H1 (cell line): ENCODE measurements at regions not wholly inside any gene's neighbourhood (a gene's known extent, or its start where the extent isn't known, plus 50 kb on each side); places are given as distances from the start of the nearest gene placed in this dataset.

Experiments used
- CTCF ChIA-PET: fragments of 300-600 bp; sonication (Branson Sonifier 250); formaldehyde crosslinking; loops from one replicate; lab custom pipeline; 2021; ENCODE audit not compliant: partially characterized antibody; lab: Charles Lee
- POLR2A ChIA-PET: fragments of 300-600 bp; sonication (Branson Sonifier 250); formaldehyde crosslinking; loops from one replicate; lab custom pipeline; 2021; ENCODE audit warnings: inconsistent platforms; ENCODE audit not compliant: partially characterized antibody; lab: Charles Lee
- DNase-seq, 2 experiments: peaks; one replicate each; pipeline versions ENCODE4 v3.0.0 to v3.0.0-alpha.2; 2010 to 2022; ENCODE audit warnings: low spot score in 2 of 2, low read depth in 1 of 2, mixed read lengths in 1 of 2
- FAIRE-seq: peaks from 2 replicates; lab custom pipeline; 2011; peaks lifted over from hg19 to GRCh38; lab: Jason Lieb, UNC
- H2AFZ ChIP-seq: 2 replicates; pipeline ENCODE4 v1.8.1; 2012; ENCODE audit warnings: low read length, inconsistent platforms
- H2AK5ac ChIP-seq: 2 replicates; pipeline ENCODE4 v1.6.1; 2013; ENCODE audit warnings: low read depth, low read length
- H2BK120ac ChIP-seq: replicated peaks from 2 replicates; pipeline ENCODE3; 2013; ENCODE audit warnings: low read depth, low read length, inconsistent platforms
- H2BK12ac ChIP-seq: 2 replicates; pipeline ENCODE4 v1.6.1; 2013; ENCODE audit warnings: low read depth, low read length
- H2BK15ac ChIP-seq: 2 replicates; pipeline ENCODE4 v1.6.1; 2013; ENCODE audit warnings: low read length
- H2BK20ac ChIP-seq: 2 replicates; pipeline ENCODE4 v1.6.1; 2013; ENCODE audit warnings: low read length
- H2BK5ac ChIP-seq: 2 replicates; pipeline ENCODE4 v1.6.1; 2013; ENCODE audit warnings: low read depth, low read length
- H3K14ac ChIP-seq: 2 replicates; pipeline ENCODE4 v1.6.1; 2013; ENCODE audit warnings: inconsistent platforms; ENCODE audit not compliant: insufficient read length
- H3K18ac ChIP-seq: 2 replicates; pipeline ENCODE4 v1.6.1; 2013; ENCODE audit warnings: low read length; ENCODE audit errors: extremely low read depth
- H3K23ac ChIP-seq: 2 replicates; pipeline ENCODE4 v1.6.1; 2013; ENCODE audit warnings: inconsistent platforms; ENCODE audit not compliant: insufficient read length
- H3K23me2 ChIP-seq: 2 replicates; pipeline ENCODE4 v1.6.1; 2013; ENCODE audit warnings: low read depth, low read length
- H3K27ac ChIP-seq: 2 replicates; pipeline ENCODE4 v1.6.1; 2011; ENCODE audit warnings: low read depth, low read length, inconsistent platforms
- H3K27me3 ChIP-seq, 4 experiments: replicated peaks in 1 of 4; 1 replicate in 1 of 4; 2 replicates in 3 of 4; pipeline versions ENCODE4 v1.6.1 to v1.8.1; 2011 to 2013; ENCODE audit warnings: low read length in 3 of 4, mild to moderate bottlenecking in 3 of 4, inconsistent platforms in 2 of 4, mixed read lengths in 2 of 4, moderate library complexity in 1 of 4; ENCODE audit not compliant: control insufficient read depth in 3 of 4, insufficient read depth in 3 of 4; ENCODE audit errors: extremely low read depth in 1 of 4
- H3K36me3 ChIP-seq, 4 experiments: 2 replicates each; pipeline versions ENCODE4 v1.6.1 to v1.8.1; 2011 to 2013; ENCODE audit warnings: mild to moderate bottlenecking in 4 of 4, low read length in 3 of 4, moderate library complexity in 2 of 4, control low read depth in 1 of 4, inconsistent platforms in 1 of 4; ENCODE audit not compliant: insufficient read depth in 4 of 4, control insufficient read depth in 2 of 4
- H3K4ac ChIP-seq: replicated peaks from 2 replicates; pipeline ENCODE3; 2013; ENCODE audit warnings: low read length, low read depth, mixed read lengths, inconsistent platforms; ENCODE audit not compliant: insufficient read length
- H3K4me1 ChIP-seq, 4 experiments: replicated peaks in 1 of 4; 1 replicate in 1 of 4; 2 replicates in 3 of 4; pipeline versions ENCODE4 v1.6.1 to v1.8.1; 2011 to 2013; ENCODE audit warnings: low read length in 3 of 4, inconsistent platforms in 2 of 4, mixed read lengths in 1 of 4; ENCODE audit not compliant: insufficient read depth in 4 of 4, control insufficient read depth in 3 of 4
- H3K4me2 ChIP-seq, 2 experiments: 2 replicates each; pipeline versions ENCODE4 v1.6.1 to v1.8.1; 2011 to 2013; ENCODE audit warnings: low read depth in 2 of 2, low read length in 2 of 2, control low read depth in 1 of 2, inconsistent platforms in 1 of 2, mild to moderate bottlenecking in 1 of 2; ENCODE audit not compliant: insufficient read depth in 1 of 2
- H3K4me3 ChIP-seq, 4 experiments: fragments of 200-600, 300-600 bp in 1 of 4; sonication (generic), shearing (Covaris generic), sonication (Bioruptor Twin) in 1 of 4; 2 replicates each; pipeline versions ENCODE4 v1.5.1 to v1.8.1; 2011 to 2016; ENCODE audit warnings: low read length in 4 of 4, low read depth in 3 of 4, control low read depth in 2 of 4, inconsistent platforms in 2 of 4, mild to moderate bottlenecking in 2 of 4, mixed read lengths in 1 of 4, moderate library complexity in 1 of 4; ENCODE audit not compliant: insufficient read depth in 2 of 4; ENCODE audit errors: extremely low read depth in 1 of 4
- H3K56ac ChIP-seq: replicated peaks from 2 replicates; pipeline ENCODE3; 2013; ENCODE audit warnings: low read depth, mild to moderate bottlenecking, mixed read lengths, low read length, inconsistent platforms; ENCODE audit not compliant: insufficient read length
- H3K79me1 ChIP-seq: 2 replicates; pipeline ENCODE4 v1.6.1; 2013; ENCODE audit warnings: low read depth, low read length, control low read depth
- H3K79me2 ChIP-seq, 2 experiments: 2 replicates each; pipeline versions ENCODE4 v1.6.1 to v1.8.1; 2012 to 2013; ENCODE audit warnings: low read length in 2 of 2, mild to moderate bottlenecking in 2 of 2, inconsistent platforms in 1 of 2; ENCODE audit not compliant: insufficient read depth in 2 of 2, control insufficient read depth in 1 of 2
- H3K9ac ChIP-seq, 4 experiments: replicated peaks in 1 of 4; 1 replicate in 1 of 4; 2 replicates in 3 of 4; pipeline versions ENCODE4 v1.6.1 to v1.8.1; 2011 to 2013; ENCODE audit warnings: low read depth in 3 of 4, low read length in 3 of 4, control low read depth in 2 of 4, mild to moderate bottlenecking in 2 of 4, moderate library complexity in 2 of 4, inconsistent platforms in 1 of 4; ENCODE audit errors: extremely low read depth in 1 of 4
- H3K9me3 ChIP-seq, 2 experiments: 2 replicates each; pipeline versions ENCODE4 v1.6.1 to v1.8.1; 2012 to 2013; ENCODE audit warnings: mild to moderate bottlenecking in 2 of 2, moderate library complexity in 2 of 2, control low read depth in 1 of 2, inconsistent platforms in 1 of 2, low read depth in 1 of 2, low read length in 1 of 2, mixed read lengths in 1 of 2; ENCODE audit not compliant: insufficient read depth in 2 of 2
- H4K20me1 ChIP-seq, 2 experiments: replicated peaks in 1 of 2; 2 replicates each; pipeline versions ENCODE3 to v1.8.1; 2011 to 2013; ENCODE audit warnings: inconsistent platforms in 2 of 2, low read length in 2 of 2, mild to moderate bottlenecking in 1 of 2; ENCODE audit not compliant: insufficient read depth in 2 of 2, control insufficient read depth in 1 of 2
- H4K5ac ChIP-seq: 2 replicates; pipeline ENCODE4 v1.6.1; 2013; ENCODE audit warnings: low read length, low read depth, mixed read lengths, inconsistent platforms; ENCODE audit not compliant: insufficient read length
- H4K8ac ChIP-seq: 2 replicates; pipeline ENCODE4 v1.8.0; 2013; ENCODE audit warnings: mild to moderate bottlenecking, moderate library complexity, low read length, inconsistent platforms; ENCODE audit not compliant: insufficient read depth; ENCODE audit errors: extremely low read depth
- H4K91ac ChIP-seq: replicated peaks from 2 replicates; pipeline ENCODE3; 2013; ENCODE audit warnings: low read length, mixed read lengths, inconsistent platforms; ENCODE audit not compliant: insufficient read length
- BRCA1 ChIP-seq: IDR thresholded peaks from 2 replicates; pipeline ENCODE4 v1.6.1; 2012; ENCODE audit warnings: low read depth, low read length, improper control_type of control experiment
- CHD1 ChIP-seq: IDR thresholded peaks from 2 replicates; pipeline ENCODE4 v1.6.1; 2012; ENCODE audit warnings: low read depth, low read length, improper control_type of control experiment
- EP300 ChIP-seq, 2 experiments: IDR thresholded peaks; 1 replicate in 1 of 2; 2 replicates in 1 of 2; pipeline ENCODE4 v1.6.1; 2011 to 2012; ENCODE audit warnings: low read depth in 2 of 2, low read length in 2 of 2, mild to moderate bottlenecking in 2 of 2, borderline replicate concordance in 1 of 2, inconsistent platforms in 1 of 2, moderate library complexity in 1 of 2
- GTF2F1 ChIP-seq: IDR thresholded peaks from 2 replicates; pipeline ENCODE4 v1.6.1; 2012; ENCODE audit warnings: low read depth, low read length, improper control_type of control experiment, borderline replicate concordance
- KDM4A ChIP-seq: IDR thresholded peaks from one replicate; pipeline ENCODE4 v1.7.1; 2012; ENCODE audit warnings: low read depth, mild to moderate bottlenecking, moderate library complexity, low read length, inconsistent platforms; ENCODE audit not compliant: severe bottlenecking
- WGBS, 2 experiments: shearing (Covaris generic) in 1 of 2; methylation state at CpG; one replicate each; pipeline versions ENCODE4 v1.1.6 to v1.1.7; 2013 to 2015; ENCODE audit warnings: low lambda C conversion rate in 2 of 2, mixed read lengths in 2 of 2, inconsistent platforms in 1 of 2, low coverage in 1 of 2, missing lambda C conversion rate in 1 of 2; ENCODE audit not compliant: insufficient replicate concordance in 2 of 2, insufficient coverage in 1 of 2, insufficient read length in 1 of 2; ENCODE audit errors: extremely low coverage in 1 of 2, missing lambda C conversion rate in 1 of 2; 5-methylcytosine and 5-hydroxymethylcytosine counted together

DNA sequence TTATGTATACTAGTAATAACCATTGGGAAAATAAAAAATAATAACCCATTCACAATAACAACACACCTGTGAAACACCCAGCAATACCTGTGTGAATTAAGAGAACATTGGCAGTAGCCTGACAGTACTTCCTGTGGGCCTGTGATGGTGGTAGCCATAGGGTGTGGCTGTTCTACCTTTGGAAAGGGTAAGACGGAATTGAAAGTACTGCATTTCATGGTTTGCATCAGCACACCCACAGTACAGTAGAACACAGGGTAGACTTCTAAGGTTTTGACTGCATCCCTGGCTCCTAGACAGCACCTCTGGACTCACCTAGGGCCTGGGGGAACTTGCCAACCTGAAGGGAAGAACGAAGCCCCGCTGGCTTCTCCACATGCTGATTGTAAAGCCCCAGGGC lies 279.8 kb downstream of the HTR1B start:
- H4K20me1 ChIP-seq, result no peaks in the 10 kb centered on the region
- no peak overlapping the region for H3K14ac ChIP-seq

More for the DNA sequence above, 279.8 kb downstream of the HTR1B start:
- Histone ChIP-seq H2BK15ac (no peak overlapping the region), H3K79me1 (no peaks in the 10 kb centered on the region), H2BK120ac (no peak overlapping the region), H3K4me1 (no peaks in the 10 kb centered on the region), H3K27me3 (no peaks in the 10 kb centered on the region), H4K91ac (no peak overlapping the region), H3K23ac (no peak overlapping the region), H3K9me3 (no peaks in the 10 kb centered on the region), H3K79me2 (no peaks in the 10 kb centered on the region), H2AK5ac (no peak overlapping the region), H2AFZ (no peak overlapping the region), H3K36me3 (no peaks in the 10 kb centered on the region), H3K23me2 (no peaks in the 10 kb centered on the region), H2BK5ac (no peak overlapping the region; the same call in 1 of the 2 replicates), H4K5ac (no peak overlapping the region), H3K56ac (no peak overlapping the region), H3K4ac (no peak overlapping the region), H3K4me2 (no peak overlapping the region), H3K9ac (no peak overlapping the region), H2BK20ac (no peak overlapping the region), H3K18ac (no peak overlapping the region), H4K8ac (no peak overlapping the region), H3K27ac (no peak overlapping the region), H3K4me3 (no peak overlapping the region), H2BK12ac (no peak overlapping the region)
- WGBS, 2 experiments, result 88% methylated on average over 3 of the region's 3 CpGs; no CpG with 5 or more reads in 1 of the 2 experiments
- ChIA-PET POLR2A (no interaction called here), CTCF (interaction anchor here (1.5 kb wide), 1 partner anchor 33 kb away, joined by 3 read pairs; no protein-coding TSS in a partner anchor)
- TF ChIP-seq EP300 (IDR thresholded peaks at IDR 0.05; ENCODE audit: borderline replicate concordance in 1 of 2, low read depth in 2 of 2, low read length in 2 of 2) (no peak), CHD1 (no peak), KDM4A (no peak), BRCA1 (no peak), GTF2F1 (no peak)
- no peak for DNase-seq
- FAIRE-seq, result no peak
